T-helper 2 cell treated with Interferon-gamma antibody and Interleukin-4, amounts not matched to agents 100 ng/mL and 5 ng/mL, for 36 hours (primary cell): ENCODE measurements at regions not wholly inside any gene's neighbourhood (a gene's known extent, or its start where the extent isn't known, plus 50 kb on each side); places are given as distances from the start of the nearest gene placed in this dataset.
"Not testable (repeated sequence)": the region's sequence is repeated elsewhere in the genome, so short reads cannot be mapped to it uniquely, and the experiment has no call there.

Source experiments
- intact Hi-C: fragments of 100-400 bp; cut with micrococcal nuclease; formaldehyde crosslinking; loops from one replicate; pipeline ENCODE4 v1.15.1; 2023

DNA sequence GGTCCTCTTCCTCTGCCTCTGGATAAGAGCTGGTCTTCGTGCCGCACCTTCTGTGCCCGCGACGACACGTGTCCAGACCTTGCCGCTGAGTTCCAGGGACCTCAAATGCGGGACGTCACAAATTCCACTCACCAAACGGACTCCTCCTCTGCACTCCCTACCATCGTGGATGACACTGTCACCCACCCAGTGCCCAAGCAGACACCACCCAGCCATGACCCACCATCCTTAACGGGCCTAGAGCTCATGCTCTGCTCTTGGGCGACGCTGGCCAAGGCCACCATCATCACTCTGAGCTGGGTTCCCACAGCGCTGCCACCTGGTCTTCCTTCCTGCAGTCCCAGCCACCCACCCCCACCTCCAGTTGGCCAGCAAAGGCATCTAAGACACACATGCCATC lies 96.4 kb upstream of the RPL38 start:
- intact Hi-C loops = no loop called here

GRCh38 chr17:74108126-74108705 lies 95.3 kb upstream of the RPL38 start:
- intact Hi-C loops = no loop called here

GRCh38 chr17:74110467-74110866 lies 93.0 kb upstream of the RPL38 start:
- intact Hi-C loops = no loop called here

- intact Hi-C loops = no loop called here
Observed at GRCh38 chr17:74113326-74113725, 90.2 kb upstream of the RPL38 start.

- intact Hi-C loops = no loop called here
Observed at GRCh38 chr17:74113952-74114351, 89.5 kb upstream of the RPL38 start.

- intact Hi-C loops = no loop called here
Observed at GRCh38 chr17:74114881-74115470, 88.5 kb upstream of the RPL38 start.

GRCh38 chr17:74115586-74115985 lies 87.9 kb upstream of the RPL38 start:
- intact Hi-C loops = no loop called here

DNA sequence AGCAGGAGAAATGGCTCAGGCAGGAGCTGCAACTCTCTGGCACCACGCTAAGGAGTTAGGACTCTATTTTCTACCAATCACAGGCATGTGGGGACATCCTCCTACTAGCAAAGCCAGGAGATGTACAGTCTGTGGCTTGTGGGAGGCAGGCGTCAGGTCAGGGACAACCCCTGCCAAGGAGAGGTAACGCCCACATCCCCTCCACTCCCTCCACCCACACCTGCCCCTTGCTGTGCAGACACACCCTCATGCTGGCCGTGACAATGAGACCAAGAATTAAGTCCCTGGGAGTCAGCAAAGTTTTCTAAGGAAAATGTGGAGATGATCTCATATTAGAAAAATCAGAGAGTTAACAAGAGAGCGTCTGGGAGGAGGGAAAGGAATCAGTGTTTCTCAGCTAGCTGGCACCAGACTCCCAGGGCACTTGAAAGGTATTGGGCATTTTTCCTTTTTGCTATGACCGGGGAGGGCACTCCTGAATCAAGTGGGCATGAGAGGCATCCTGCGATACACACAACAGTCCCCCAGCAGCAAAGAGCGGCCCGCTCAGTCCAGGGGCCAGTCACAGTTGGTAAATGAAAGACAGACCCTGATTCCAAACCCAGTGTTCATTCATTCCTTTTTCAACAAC lies 87.3 kb upstream of the RPL38 start:
- intact Hi-C loops = no loop called here

- intact Hi-C loops = no loop called here
Observed at GRCh38 chr17:74117087-74117698, 86.3 kb upstream of the RPL38 start.

GRCh38 chr17:74117999-74118421 lies 85.5 kb upstream of the RPL38 start:
- intact Hi-C loops = no loop called here

DNA sequence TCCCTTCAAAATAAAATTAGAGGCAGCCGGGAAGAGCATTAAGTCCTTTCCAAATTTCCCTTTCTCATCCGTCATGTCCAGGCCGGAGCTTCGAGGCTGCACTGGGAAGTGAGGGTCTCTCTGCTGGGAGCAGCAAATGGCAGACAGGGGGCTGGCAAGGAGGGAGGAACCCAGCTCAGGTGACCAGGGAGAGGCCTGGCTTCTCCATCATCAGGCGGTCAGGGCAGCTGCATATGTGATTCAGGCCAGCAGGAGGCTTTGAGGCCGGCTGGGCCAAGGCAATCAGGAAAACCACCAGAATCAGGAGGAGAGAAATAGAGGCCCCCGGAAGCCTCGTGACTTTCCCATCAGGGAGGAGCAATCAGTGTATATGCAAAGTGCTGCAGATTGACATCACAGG lies 85.0 kb upstream of the RPL38 start:
- intact Hi-C loops = no loop called here

- intact Hi-C loops = no loop called here
Observed at GRCh38 chr17:74119049-74119580, 84.4 kb upstream of the RPL38 start.

GRCh38 chr17:74119965-74120364 lies 83.5 kb upstream of the RPL38 start:
- intact Hi-C loops = no loop called here

- intact Hi-C loops = no loop called here
Observed at GRCh38 chr17:74123350-74123749, 80.1 kb upstream of the RPL38 start.

DNA sequence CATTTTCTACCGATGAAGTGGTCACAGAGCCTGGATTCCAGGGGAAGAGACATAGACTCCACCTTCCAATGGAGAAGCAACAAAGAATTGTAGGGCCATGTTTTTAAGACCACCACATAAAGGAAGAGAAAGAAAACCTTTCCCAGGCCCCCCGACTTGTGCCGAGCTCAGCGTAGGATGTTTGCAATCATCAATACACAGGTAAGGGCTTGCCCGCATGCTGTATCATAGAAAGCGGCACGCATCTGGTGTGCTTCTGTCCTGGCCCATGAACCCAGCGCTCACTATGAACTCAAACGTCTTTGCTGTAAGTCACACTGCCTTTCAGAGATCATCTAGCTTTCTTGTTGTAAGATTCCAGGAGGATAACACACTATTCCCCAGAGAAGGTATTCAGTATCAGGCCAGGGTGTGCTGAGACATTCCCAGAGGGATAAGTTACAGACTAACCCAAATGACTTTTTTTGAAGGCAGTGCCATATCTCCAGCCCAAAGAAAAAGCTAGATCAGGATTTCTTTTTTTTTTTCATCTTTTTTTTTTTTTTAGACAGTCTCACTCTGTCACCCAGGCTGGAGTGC lies 79.5 kb upstream of the RPL38 start:
- intact Hi-C loops = no loop called here

DNA sequence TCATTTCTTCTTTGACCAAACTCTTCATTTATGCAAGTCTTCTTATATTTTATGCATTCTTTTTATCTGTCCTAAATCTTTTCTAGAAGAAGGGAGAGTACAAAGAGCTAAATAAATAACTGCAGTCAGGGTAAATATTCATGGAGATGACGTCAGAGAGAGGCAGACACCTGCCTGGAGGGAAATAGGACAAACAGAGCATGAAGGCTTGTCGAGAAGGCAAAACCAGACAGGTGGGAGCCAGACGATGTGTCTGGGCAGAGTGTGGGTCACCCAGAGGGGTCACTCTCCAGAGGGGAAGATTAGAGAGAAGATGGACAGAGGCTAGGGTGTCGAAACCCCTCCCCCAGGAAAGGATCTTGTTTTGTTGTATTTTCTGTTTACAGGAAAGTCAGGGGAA lies 78.3 kb upstream of the RPL38 start:
- intact Hi-C loops = no loop called here

DNA sequence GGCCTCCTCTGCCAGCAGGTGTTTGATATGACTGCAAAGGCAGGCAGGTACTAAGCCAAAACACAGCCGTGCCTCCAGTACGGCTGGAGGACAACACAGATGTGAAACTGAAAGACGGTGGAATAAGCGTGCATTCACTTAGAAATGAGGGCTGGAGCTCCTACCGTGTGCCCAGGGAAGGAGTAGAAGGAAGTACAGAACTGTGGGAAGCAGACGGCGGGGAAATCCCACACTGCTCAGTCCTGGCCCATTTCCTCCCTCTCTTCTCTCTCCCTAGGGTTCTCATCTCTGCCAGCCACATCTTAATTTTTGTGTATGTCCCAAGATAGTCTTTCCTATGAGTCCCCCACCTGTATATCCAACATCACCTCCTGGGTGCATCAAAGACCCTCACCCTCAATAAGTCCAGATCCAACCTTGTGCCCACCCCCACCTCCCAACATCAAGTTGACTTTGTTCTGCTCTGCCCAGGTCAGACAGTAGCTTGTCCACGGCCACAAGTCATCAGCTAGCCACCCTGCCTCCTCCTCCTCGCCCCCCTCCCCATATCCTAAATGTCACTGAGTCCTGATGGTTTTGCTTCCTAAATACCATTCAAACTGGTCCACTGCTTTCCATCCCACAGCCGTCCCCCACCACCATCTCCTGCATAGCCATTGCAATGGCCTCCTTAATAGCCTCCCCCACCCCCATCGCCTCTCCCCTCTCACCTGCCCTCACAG lies 77.1 kb upstream of the RPL38 start:
- intact Hi-C loops = no loop called here

- intact Hi-C loops = no loop called here
Observed at GRCh38 chr17:74126959-74127358, 76.5 kb upstream of the RPL38 start.

DNA sequence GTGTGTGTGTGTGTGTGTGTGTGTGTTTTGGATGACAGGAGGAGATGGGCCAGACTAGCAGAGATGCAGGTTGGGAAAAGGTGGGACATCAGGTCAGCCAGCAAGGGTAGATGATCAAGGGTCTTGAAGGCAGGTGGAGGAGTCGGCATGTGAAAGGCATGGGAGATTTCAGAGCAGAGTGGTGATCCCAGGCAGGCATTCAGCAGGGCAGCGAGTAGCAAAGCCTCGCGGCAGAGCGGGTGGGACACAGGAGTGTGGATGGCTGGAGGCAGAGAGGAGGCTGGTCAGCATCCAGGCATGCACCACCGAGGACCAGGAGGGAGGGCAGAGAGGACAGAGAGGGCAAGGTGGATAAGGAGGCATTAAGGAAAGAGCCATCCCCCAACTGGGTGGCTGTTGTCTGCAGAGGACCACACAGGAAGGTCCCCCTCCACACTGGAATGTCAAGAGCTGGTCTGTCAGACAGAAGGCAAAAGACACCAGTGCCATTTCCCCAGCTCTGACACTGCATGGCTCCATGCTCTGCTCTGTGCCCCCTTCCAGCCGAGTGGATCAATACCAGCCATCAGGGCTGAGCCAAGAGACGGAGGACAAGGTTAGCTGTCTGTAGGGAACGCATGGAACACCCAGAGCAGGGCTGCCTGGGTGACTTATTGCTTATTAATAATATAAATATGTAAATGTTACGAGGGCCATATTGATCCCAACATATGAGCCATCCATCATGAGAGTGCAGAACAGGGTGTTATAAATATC lies 74.8 kb upstream of the RPL38 start:
- intact Hi-C loops = no loop called here

DNA sequence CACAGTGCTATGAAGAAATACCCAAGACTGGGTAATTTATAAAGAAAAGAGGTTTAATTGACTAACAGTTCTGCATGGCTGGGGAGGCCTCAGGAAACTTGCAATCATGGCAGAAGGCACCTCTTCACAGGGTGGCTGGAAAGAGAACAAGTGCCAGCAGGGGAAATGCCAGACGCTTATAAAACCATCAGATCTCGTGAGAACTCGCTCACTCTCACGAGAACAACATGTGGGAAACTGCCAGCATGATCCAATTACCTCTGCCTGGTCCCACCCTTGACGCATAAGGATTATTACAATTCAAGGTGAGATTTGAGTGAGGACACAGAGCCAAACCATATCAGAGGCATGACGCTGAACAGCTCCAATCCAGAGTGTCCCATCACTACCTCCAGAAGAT lies 73.7 kb upstream of the RPL38 start:
- intact Hi-C loops = not testable (repeated sequence)

GRCh38 chr17:74130276-74130675 lies 73.2 kb upstream of the RPL38 start:
- intact Hi-C loops = no loop called here
